Smooth muscle cell (in vitro differentiated cells): ENCODE measurements at regions not wholly inside any gene's neighbourhood (a gene's known extent, or its start where the extent isn't known, plus 50 kb on each side); places are given as distances from the start of the nearest gene placed in this dataset.

ENCODE experiments used
- DNase-seq: peaks from one replicate; lab custom pipeline; 2025; ENCODE audit not compliant: unreplicated experiment; lab: John Stamatoyannopoulos, UW
- H2AFZ ChIP-seq: fragments of 200-600 bp; sonication (generic); 2 replicates; pipeline ENCODE4 v1.6.0; 2016; ENCODE audit warnings: antibody characterized with exemption, low read depth, mild to moderate bottlenecking
- H3F3A ChIP-seq: fragments of 200-600 bp; sonication (generic); 2 replicates; pipeline ENCODE4 v1.6.0; 2017; ENCODE audit warnings: antibody characterized with exemption, low read depth
- H3K27ac ChIP-seq: fragments of 200-600 bp; sonication (generic); 2 replicates; pipeline ENCODE4 v1.5.1; 2016; ENCODE audit warnings: low read depth, mild to moderate bottlenecking
- H3K27me3 ChIP-seq: fragments of 200-600 bp; sonication (generic); 2 replicates; pipeline ENCODE4 v1.6.1; 2016; ENCODE audit warnings: low read depth, mild to moderate bottlenecking
- H3K36me3 ChIP-seq: fragments of 200-600 bp; sonication (generic); 2 replicates; pipeline ENCODE4 v1.5.1; 2016; ENCODE audit warnings: low read depth
- H3K4me1 ChIP-seq: fragments of 200-600 bp; sonication (generic); 2 replicates; pipeline ENCODE4 v1.5.1; 2016; ENCODE audit warnings: low read depth
- H3K4me2 ChIP-seq: fragments of 200-600 bp; sonication (generic); 2 replicates; pipeline ENCODE4 v1.6.0; 2016; ENCODE audit warnings: mild to moderate bottlenecking
- H3K4me3 ChIP-seq: fragments of 200-600 bp; sonication (generic); 2 replicates; pipeline ENCODE4 v1.5.1; 2016; ENCODE audit warnings: mild to moderate bottlenecking
- H3K79me2 ChIP-seq: fragments of 200-600 bp; sonication (generic); 2 replicates; pipeline ENCODE4 v1.6.0; 2016; ENCODE audit warnings: low read depth, mild to moderate bottlenecking
- H3K9ac ChIP-seq: fragments of 200-600 bp; sonication (generic); 2 replicates; pipeline ENCODE4 v1.6.0; 2016; ENCODE audit warnings: low read depth
- H3K9me3 ChIP-seq: fragments of 200-600 bp; sonication (generic); replicated peaks from 2 replicates; pipeline ENCODE4 v1.5.1; 2016; ENCODE audit warnings: low read depth
- H4K20me1 ChIP-seq: fragments of 200-600 bp; sonication (generic); 2 replicates; pipeline ENCODE4 v1.6.0; 2016; ENCODE audit warnings: low read depth
- WGBS: methylation state at CpG from one replicate; pipeline ENCODE4 v1.1.7; 2016; ENCODE audit warnings: low lambda C conversion rate; 5-methylcytosine and 5-hydroxymethylcytosine counted together
- TF ChIP-seq, protein P1 (sequence below): fragments of 200-600 bp; sonication (generic); IDR thresholded peaks from 2 replicates; pipeline ENCODE4 v1.5.1; 2017; ENCODE audit warnings: borderline replicate concordance, mild to moderate bottlenecking, antibody characterized with exemption; ENCODE audit not compliant: insufficient read depth, poor library complexity, severe bottlenecking

DNA sequence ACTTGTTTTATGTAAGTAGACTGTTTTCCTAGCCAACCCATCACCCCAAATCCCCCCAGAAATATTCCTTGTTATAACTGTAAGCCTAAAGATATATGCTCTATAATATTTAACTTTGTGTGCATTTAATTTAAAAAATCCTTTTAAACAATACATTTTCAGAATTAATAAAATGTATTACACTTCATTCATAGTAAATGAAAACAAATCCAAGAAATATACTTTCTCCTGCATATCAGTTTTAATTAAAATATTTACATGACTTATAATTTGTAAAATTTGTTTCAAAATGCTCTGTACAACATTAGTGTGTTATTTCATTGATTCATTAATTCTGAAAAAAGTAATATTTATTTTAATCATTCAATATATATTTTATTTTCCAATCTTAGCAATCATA is 669.1 kb upstream of the PCDH20 start:
- H4K20me1 ChIP-seq, result no peaks in the 10 kb centered on the region
- H3K27me3 ChIP-seq, result no peaks in the 10 kb centered on the region
- H3K9me3 ChIP-seq, result no peaks in the 10 kb centered on the region
- TF ChIP-seq, protein P1, sequence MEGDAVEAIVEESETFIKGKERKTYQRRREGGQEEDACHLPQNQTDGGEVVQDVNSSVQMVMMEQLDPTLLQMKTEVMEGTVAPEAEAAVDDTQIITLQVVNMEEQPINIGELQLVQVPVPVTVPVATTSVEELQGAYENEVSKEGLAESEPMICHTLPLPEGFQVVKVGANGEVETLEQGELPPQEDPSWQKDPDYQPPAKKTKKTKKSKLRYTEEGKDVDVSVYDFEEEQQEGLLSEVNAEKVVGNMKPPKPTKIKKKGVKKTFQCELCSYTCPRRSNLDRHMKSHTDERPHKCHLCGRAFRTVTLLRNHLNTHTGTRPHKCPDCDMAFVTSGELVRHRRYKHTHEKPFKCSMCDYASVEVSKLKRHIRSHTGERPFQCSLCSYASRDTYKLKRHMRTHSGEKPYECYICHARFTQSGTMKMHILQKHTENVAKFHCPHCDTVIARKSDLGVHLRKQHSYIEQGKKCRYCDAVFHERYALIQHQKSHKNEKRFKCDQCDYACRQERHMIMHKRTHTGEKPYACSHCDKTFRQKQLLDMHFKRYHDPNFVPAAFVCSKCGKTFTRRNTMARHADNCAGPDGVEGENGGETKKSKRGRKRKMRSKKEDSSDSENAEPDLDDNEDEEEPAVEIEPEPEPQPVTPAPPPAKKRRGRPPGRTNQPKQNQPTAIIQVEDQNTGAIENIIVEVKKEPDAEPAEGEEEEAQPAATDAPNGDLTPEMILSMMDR, result no peak
- no peaks in the 10 kb centered on the region for H3F3A ChIP-seq
- no peak overlapping the region for H3K4me3 ChIP-seq
- H3K9ac ChIP-seq, result no peak overlapping the region
- H3K4me1 ChIP-seq, result no peaks in the 10 kb centered on the region
- no peaks in the 10 kb centered on the region for H3K36me3 ChIP-seq
- no peak overlapping the region for H2AFZ ChIP-seq
- H3K4me2 ChIP-seq, result no peak overlapping the region
- H3K79me2 ChIP-seq, result no peaks in the 10 kb centered on the region
- no peak overlapping the region for H3K27ac ChIP-seq
- no peak for DNase-seq

DNA sequence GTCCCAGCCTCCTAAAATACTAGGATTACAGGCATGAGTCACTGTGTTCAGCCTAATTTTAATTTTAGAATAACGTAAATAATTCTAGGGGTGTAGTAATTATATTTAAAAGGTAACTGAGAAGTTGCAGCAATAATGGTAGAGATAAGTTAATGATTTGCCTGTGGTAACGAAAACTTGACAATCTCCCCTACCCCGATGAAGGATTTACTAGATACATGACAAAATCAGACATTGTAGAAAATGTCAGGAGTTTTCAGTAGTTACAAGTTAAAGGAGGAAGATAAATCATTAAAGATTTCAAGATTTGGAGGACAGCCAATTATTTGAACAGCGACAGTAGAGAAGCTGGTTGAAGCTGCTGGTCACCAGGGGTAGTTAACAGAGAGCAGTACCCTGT is 652.2 kb upstream of the PCDH20 start:
- H4K20me1 ChIP-seq, result no peaks in the 10 kb centered on the region
- no peak for DNase-seq
- no peak overlapping the region for H3K27ac ChIP-seq
- no peak overlapping the region for H3K4me2 ChIP-seq
- H3K9ac ChIP-seq, result no peak overlapping the region
- H3K4me3 ChIP-seq, result no peak overlapping the region
- no peak overlapping the region for H2AFZ ChIP-seq
- H3K9me3 ChIP-seq, result no peaks in the 10 kb centered on the region
- no peaks in the 10 kb centered on the region for H3K27me3 ChIP-seq
- H3F3A ChIP-seq, result no peaks in the 10 kb centered on the region
- WGBS, result 81% methylated on average over 4 of the region's 4 CpGs
- H3K36me3 ChIP-seq, result no peaks in the 10 kb centered on the region
- no peaks in the 10 kb centered on the region for H3K79me2 ChIP-seq
- no peaks in the 10 kb centered on the region for H3K4me1 ChIP-seq
- TF ChIP-seq, protein P1, result no peak

DNA sequence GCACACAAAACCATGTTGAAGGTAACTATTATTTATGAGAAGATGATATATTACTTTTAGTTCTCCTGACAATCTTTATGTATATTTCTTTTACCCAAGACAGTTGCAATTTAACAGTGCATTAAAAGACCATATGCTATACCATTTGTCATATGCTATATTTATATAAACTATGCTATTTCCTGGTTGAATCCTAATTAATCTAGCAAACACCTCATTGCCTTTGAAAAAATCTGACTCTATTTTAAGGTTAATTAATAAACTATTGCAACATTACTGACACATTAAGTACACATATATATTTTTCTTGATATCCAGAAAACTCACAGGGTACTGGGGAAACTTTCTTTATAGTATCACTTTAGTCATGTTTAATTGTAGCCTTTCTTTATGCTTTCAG is 649.4 kb upstream of the PCDH20 start:
- Histone ChIP-seq H3K27ac (no peak overlapping the region), H3K27me3 (no peaks in the 10 kb centered on the region), H4K20me1 (no peaks in the 10 kb centered on the region), H3F3A (no peaks in the 10 kb centered on the region), H3K9ac (no peak overlapping the region), H3K4me3 (no peak overlapping the region), H3K4me2 (no peak overlapping the region), H3K9me3 (no peaks in the 10 kb centered on the region), H3K36me3 (no peaks in the 10 kb centered on the region), H3K4me1 (no peaks in the 10 kb centered on the region), H2AFZ (no peak overlapping the region), H3K79me2 (no peaks in the 10 kb centered on the region)
- DNase-seq, result no peak
- TF ChIP-seq, protein P1, result no peak

DNA sequence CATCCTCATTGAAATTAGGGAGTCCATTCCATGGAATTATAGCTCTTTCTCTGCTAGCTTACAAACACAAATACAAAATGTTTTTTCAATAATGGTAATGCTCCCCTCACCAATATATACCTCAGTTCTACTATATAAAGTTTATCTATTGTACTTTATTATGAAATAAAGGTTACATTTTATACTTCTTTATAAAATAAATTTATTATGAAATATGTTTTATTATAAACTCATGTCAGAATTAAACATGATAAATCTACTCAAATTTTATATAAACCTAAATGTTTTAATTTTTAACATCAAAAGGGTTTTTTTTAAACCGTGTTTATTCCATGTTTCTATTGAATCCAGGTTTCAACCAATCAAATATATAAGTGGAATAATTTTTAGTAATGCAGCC is 646.1 kb upstream of the PCDH20 start:
- H3F3A ChIP-seq, result no peaks in the 10 kb centered on the region
- H3K4me1 ChIP-seq, result no peaks in the 10 kb centered on the region
- no peak overlapping the region for H2AFZ ChIP-seq
- no peak overlapping the region for H3K9ac ChIP-seq
- TF ChIP-seq, protein P1, result no peak
- no peak overlapping the region for H3K4me2 ChIP-seq
- no peaks in the 10 kb centered on the region for H4K20me1 ChIP-seq
- no peaks in the 10 kb centered on the region for H3K9me3 ChIP-seq
- H3K36me3 ChIP-seq, result no peaks in the 10 kb centered on the region
- no peaks in the 10 kb centered on the region for H3K79me2 ChIP-seq
- no peak overlapping the region for H3K4me3 ChIP-seq
- H3K27ac ChIP-seq, result no peak overlapping the region
- DNase-seq, result no peak
- peaks cover 3% of the 10 kb centered on the region for H3K27me3 ChIP-seq
- 85% methylated on average over 1 of the region's 1 CpG for WGBS
